ENCODE measurements at regions not wholly inside any gene's neighbourhood (a gene's known extent, or its start where the extent isn't known, plus 50 kb on each side); places are given as distances from the start of the nearest gene placed in this dataset.

GRCh38 chr15:38190501-38190900 lies 62.1 kb upstream of the SPRED1 start:
- TF ChIP-seq EP300 (IDR thresholded peaks at IDR 0.05) (no peak), POLR2AphosphoS5 (IDR thresholded peaks at IDR 0.05) (no peak)
- TF ChIP-seq, protein P1, sequence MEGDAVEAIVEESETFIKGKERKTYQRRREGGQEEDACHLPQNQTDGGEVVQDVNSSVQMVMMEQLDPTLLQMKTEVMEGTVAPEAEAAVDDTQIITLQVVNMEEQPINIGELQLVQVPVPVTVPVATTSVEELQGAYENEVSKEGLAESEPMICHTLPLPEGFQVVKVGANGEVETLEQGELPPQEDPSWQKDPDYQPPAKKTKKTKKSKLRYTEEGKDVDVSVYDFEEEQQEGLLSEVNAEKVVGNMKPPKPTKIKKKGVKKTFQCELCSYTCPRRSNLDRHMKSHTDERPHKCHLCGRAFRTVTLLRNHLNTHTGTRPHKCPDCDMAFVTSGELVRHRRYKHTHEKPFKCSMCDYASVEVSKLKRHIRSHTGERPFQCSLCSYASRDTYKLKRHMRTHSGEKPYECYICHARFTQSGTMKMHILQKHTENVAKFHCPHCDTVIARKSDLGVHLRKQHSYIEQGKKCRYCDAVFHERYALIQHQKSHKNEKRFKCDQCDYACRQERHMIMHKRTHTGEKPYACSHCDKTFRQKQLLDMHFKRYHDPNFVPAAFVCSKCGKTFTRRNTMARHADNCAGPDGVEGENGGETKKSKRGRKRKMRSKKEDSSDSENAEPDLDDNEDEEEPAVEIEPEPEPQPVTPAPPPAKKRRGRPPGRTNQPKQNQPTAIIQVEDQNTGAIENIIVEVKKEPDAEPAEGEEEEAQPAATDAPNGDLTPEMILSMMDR (IDR thresholded peaks at IDR 0.05), result no peak
